ENCODE measurements at regions not wholly inside any gene's neighbourhood (a gene's known extent, or its start where the extent isn't known, plus 50 kb on each side); places are given as distances from the start of the nearest gene placed in this dataset.

GRCh38 chr17:45677770-45678169 lies 106.3 kb upstream of the CRHR1 start:
- in situ Hi-C loops (cut with MboI; ENCODE audit: low pct_ligation_motif_present in 1 of 4, low pct_unique_long_range_greater_than_20kb in 1 of 4, low sequenced_read_pairs in 3 of 4): no loop called here
- Histone ChIP-seq H3K27ac (no peak overlapping the region), H3K9me3 (no peaks in the 10 kb centered on the region), H3K36me3 (no peaks in the 10 kb centered on the region), H3K4me3 (no peak overlapping the region), H3K4me1 (no peaks in the 10 kb centered on the region), H3K27me3 (peaks cover 10% of the 10 kb centered on the region)
- WGBS, 2 donors (ENCODE audit: low coverage in 1 of 2): 20% methylated on average over 3 of the region's 3 CpGs; no CpG with 5 or more reads in 1 of the 2 donors
- intact Hi-C loops (cut with DNase I; ENCODE audit: low total_unique reads): no loop called here
- no peak for TF ChIP-seq CTCF (IDR thresholded peaks at IDR 0.05)
- no peak for TF ChIP-seq EP300 (IDR thresholded peaks at IDR 0.05; ENCODE audit: low read depth)
- TF ChIP-seq POLR2A (IDR thresholded peaks at IDR 0.05): no peak
- TF ChIP-seq POLR2AphosphoS5 (IDR thresholded peaks at IDR 0.05): no peak
- no peak for DNase-seq

GRCh38 chr17:45679426-45679825 lies 104.7 kb upstream of the CRHR1 start:
- Histone ChIP-seq H3K4me1 (no peaks in the 10 kb centered on the region), H3K9me3 (no peaks in the 10 kb centered on the region), H3K27me3 (peaks cover 10% of the 10 kb centered on the region), H3K27ac (no peak overlapping the region), H3K4me3 (no peak overlapping the region), H3K36me3 (no peaks in the 10 kb centered on the region)
- TF ChIP-seq EP300 (IDR thresholded peaks at IDR 0.05; ENCODE audit: low read depth) (no peak), POLR2A (IDR thresholded peaks at IDR 0.05) (no peak), POLR2AphosphoS5 (IDR thresholded peaks at IDR 0.05) (no peak), CTCF (IDR thresholded peaks at IDR 0.05) (no peak)
- intact Hi-C loops (cut with DNase I; ENCODE audit: low total_unique reads) (no loop called here), in situ Hi-C loops (cut with MboI; ENCODE audit: low pct_ligation_motif_present in 1 of 4, low pct_unique_long_range_greater_than_20kb in 1 of 4, low sequenced_read_pairs in 3 of 4) (no loop called here)
- DNase-seq: no peak
- 83 to 86% methylated on average over 1 to 4 of the region's 4 CpGs for WGBS, 2 donors (ENCODE audit: low coverage in 1 of 2)

- in situ Hi-C loops (cut with MboI; ENCODE audit: low pct_ligation_motif_present in 1 of 4, low pct_unique_long_range_greater_than_20kb in 1 of 4, low sequenced_read_pairs in 3 of 4): no loop called here
- H3K4me1 ChIP-seq: no peaks in the 10 kb centered on the region
- no peak for DNase-seq
- intact Hi-C loops (cut with DNase I; ENCODE audit: low total_unique reads): no loop called here
- H3K36me3 ChIP-seq: no peaks in the 10 kb centered on the region
- peaks cover 10% of the 10 kb centered on the region for H3K27me3 ChIP-seq
- WGBS, 2 donors (ENCODE audit: low coverage in 1 of 2): 36% methylated on average over 2 of the region's 2 CpGs; no CpG with 5 or more reads in 1 of the 2 donors
- H3K4me3 ChIP-seq: no peak overlapping the region
- TF ChIP-seq POLR2A (IDR thresholded peaks at IDR 0.05) (no peak), EP300 (IDR thresholded peaks at IDR 0.05; ENCODE audit: low read depth) (no peak), POLR2AphosphoS5 (IDR thresholded peaks at IDR 0.05) (no peak), CTCF (IDR thresholded peaks at IDR 0.05) (no peak)
- no peak overlapping the region for H3K27ac ChIP-seq
- H3K9me3 ChIP-seq: no peaks in the 10 kb centered on the region
Measured at GRCh38 chr17:45680360-45680759, 103.8 kb upstream of the CRHR1 start.

- Histone ChIP-seq H3K36me3 (no peaks in the 10 kb centered on the region), H3K27me3 (peaks cover 10% of the 10 kb centered on the region), H3K4me3 (no peak overlapping the region), H3K4me1 (no peaks in the 10 kb centered on the region), H3K9me3 (no peaks in the 10 kb centered on the region), H3K27ac (no peak overlapping the region)
- intact Hi-C loops (cut with DNase I; ENCODE audit: low total_unique reads) (no loop called here), in situ Hi-C loops (cut with MboI; ENCODE audit: low pct_ligation_motif_present in 1 of 4, low pct_unique_long_range_greater_than_20kb in 1 of 4, low sequenced_read_pairs in 3 of 4) (no loop called here)
- no peak for DNase-seq
- 75% methylated on average over 9 of the region's 9 CpGs; no CpG with 5 or more reads in 1 of the 2 donors for WGBS, 2 donors (ENCODE audit: low coverage in 1 of 2)
- TF ChIP-seq POLR2AphosphoS5 (IDR thresholded peaks at IDR 0.05) (no peak), CTCF (IDR thresholded peaks at IDR 0.05) (no peak), EP300 (IDR thresholded peaks at IDR 0.05; ENCODE audit: low read depth) (no peak), POLR2A (IDR thresholded peaks at IDR 0.05) (no peak)
Measured at GRCh38 chr17:45681706-45682105, 102.4 kb upstream of the CRHR1 start.

All from transverse colon (tissue), 4 donors.